ENCODE measurements at regions not wholly inside any gene's neighbourhood (a gene's known extent, or its start where the extent isn't known, plus 50 kb on each side); places are given as distances from the start of the nearest gene placed in this dataset.

DNA sequence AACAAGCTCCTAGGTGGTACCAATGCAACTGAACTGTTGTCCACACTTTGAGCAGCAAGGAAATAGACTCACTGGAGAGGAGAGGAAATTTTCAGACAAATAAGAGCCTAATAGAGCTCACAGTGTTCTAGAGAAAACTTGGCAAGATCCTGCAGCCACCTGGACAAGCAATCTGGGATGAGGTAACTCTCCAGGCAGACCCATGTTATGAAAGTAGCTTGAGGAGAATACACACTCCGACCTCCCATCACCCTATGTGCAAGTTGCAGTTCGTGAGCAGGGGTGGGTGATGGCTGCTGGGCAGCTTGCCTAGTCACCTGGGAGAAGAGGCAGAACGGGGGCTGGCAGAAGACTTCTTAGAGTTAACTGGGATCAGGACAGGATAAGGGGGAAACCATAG, 102.2 kb downstream of the KLF4 start:
- H3K4me1 ChIP-seq (ENCODE audit: insufficient read depth, low read length, poor library complexity, severe bottlenecking): no peaks in the 10 kb centered on the region
- H2AFZ ChIP-seq (ENCODE audit: low read length): no peak overlapping the region
- no peak overlapping the region for H3K4me3 ChIP-seq (ENCODE audit: low read length, poor library complexity, severe bottlenecking)
- H3K4me2 ChIP-seq (ENCODE audit: low read depth, low read length, poor library complexity, severe bottlenecking): no peak overlapping the region
- H3K36me3 ChIP-seq (ENCODE audit: insufficient read depth, low read length): no peaks in the 10 kb centered on the region
- no peak overlapping the region for H3K9ac ChIP-seq (ENCODE audit: low read depth, low read length, poor library complexity, severe bottlenecking)
- H4K20me1 ChIP-seq (ENCODE audit: insufficient read depth, low read length, poor library complexity, severe bottlenecking): no peaks in the 10 kb centered on the region
- H3F3A ChIP-seq (ENCODE audit: low read depth): no peaks in the 10 kb centered on the region
- H3K79me2 ChIP-seq (ENCODE audit: insufficient read depth, low read length): no peaks in the 10 kb centered on the region
- no peaks in the 10 kb centered on the region for H3K9me2 ChIP-seq (replicated peaks; ENCODE audit: low read depth, low read length)
- no peaks in the 10 kb centered on the region for H3K9me3 ChIP-seq (ENCODE audit: insufficient read depth, low read depth, low read length)
- H3K27me3 ChIP-seq (ENCODE audit: insufficient read depth, low read length, poor library complexity, severe bottlenecking): no peaks in the 10 kb centered on the region
- no peak for TF ChIP-seq EZH2phosphoT487 (IDR thresholded peaks at IDR 0.05; ENCODE audit: borderline replicate concordance)
- TF ChIP-seq, protein P1, sequence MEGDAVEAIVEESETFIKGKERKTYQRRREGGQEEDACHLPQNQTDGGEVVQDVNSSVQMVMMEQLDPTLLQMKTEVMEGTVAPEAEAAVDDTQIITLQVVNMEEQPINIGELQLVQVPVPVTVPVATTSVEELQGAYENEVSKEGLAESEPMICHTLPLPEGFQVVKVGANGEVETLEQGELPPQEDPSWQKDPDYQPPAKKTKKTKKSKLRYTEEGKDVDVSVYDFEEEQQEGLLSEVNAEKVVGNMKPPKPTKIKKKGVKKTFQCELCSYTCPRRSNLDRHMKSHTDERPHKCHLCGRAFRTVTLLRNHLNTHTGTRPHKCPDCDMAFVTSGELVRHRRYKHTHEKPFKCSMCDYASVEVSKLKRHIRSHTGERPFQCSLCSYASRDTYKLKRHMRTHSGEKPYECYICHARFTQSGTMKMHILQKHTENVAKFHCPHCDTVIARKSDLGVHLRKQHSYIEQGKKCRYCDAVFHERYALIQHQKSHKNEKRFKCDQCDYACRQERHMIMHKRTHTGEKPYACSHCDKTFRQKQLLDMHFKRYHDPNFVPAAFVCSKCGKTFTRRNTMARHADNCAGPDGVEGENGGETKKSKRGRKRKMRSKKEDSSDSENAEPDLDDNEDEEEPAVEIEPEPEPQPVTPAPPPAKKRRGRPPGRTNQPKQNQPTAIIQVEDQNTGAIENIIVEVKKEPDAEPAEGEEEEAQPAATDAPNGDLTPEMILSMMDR (conservative IDR thresholded peaks at IDR 0.05; ENCODE audit: low read length): no peak

DNA sequence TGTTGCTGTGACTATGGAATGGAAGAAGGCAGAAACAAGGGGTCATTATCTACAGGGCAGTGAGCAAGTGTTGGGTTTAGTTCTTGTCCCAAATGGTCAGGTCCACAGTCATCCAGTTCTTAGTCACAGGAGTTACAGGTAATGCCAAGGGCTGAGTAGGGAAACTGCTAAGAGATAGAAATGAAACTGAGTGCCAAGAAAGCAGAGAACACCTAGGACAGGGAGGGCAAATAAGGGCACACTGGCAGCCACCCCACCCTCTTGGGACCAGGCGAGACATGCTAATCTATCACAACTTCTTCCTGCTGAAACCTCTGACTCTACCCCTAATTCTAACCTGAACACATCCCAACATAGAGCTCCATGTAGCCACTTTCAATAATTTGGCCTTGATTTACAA, 103.2 kb downstream of the KLF4 start:
- Histone ChIP-seq H3K36me3 (ENCODE audit: insufficient read depth, low read length) (no peaks in the 10 kb centered on the region), H3K27me3 (ENCODE audit: insufficient read depth, low read length, poor library complexity, severe bottlenecking) (no peaks in the 10 kb centered on the region), H3K4me1 (ENCODE audit: insufficient read depth, low read length, poor library complexity, severe bottlenecking) (no peaks in the 10 kb centered on the region), H3K79me2 (ENCODE audit: insufficient read depth, low read length) (no peaks in the 10 kb centered on the region), H3K9me2 (replicated peaks; ENCODE audit: low read depth, low read length) (no peaks in the 10 kb centered on the region), H3F3A (ENCODE audit: low read depth) (no peaks in the 10 kb centered on the region), H3K9me3 (ENCODE audit: insufficient read depth, low read depth, low read length) (no peaks in the 10 kb centered on the region), H4K20me1 (ENCODE audit: insufficient read depth, low read length, poor library complexity, severe bottlenecking) (no peaks in the 10 kb centered on the region), H3K4me2 (ENCODE audit: low read depth, low read length, poor library complexity, severe bottlenecking) (no peak overlapping the region), H3K9ac (ENCODE audit: low read depth, low read length, poor library complexity, severe bottlenecking) (no peak overlapping the region), H3K4me3 (ENCODE audit: low read length, poor library complexity, severe bottlenecking) (no peak overlapping the region), H2AFZ (ENCODE audit: low read length) (no peak overlapping the region)
- TF ChIP-seq EZH2phosphoT487 (IDR thresholded peaks at IDR 0.05; ENCODE audit: borderline replicate concordance): no peak
- TF ChIP-seq, protein P1 (conservative IDR thresholded peaks at IDR 0.05; ENCODE audit: low read length): no peak

All from Loucy (cell line).